A549 (cell line): ENCODE measurements at regions not wholly inside any gene's neighbourhood (a gene's known extent, or its start where the extent isn't known, plus 50 kb on each side); places are given as distances from the start of the nearest gene placed in this dataset.
A peak's percentile ranks its signal among the peaks of the same experiment; 100 is the strongest.

Experiments
- ATAC-seq, 2 experiments: fragments of 200-7000 bp in 1 of 2; fragments of >200 bp in 1 of 2; cut with Nextera tagmentation in 1 of 2; cut with Tn5 transposase in 1 of 2; 3 replicates each; pipeline versions ENCODE4 v1.8.0 to v1.9.1; 2018 to 2020; ENCODE audit warnings: mild to moderate bottlenecking in 1 of 2, moderate library complexity in 1 of 2
- CTCF ChIA-PET: fragments of 300-600 bp; sonication (Branson Sonifier 250); formaldehyde crosslinking; extraction: SDS; loops from one replicate; lab custom pipeline; 2021; ENCODE audit warnings: antibody characterized with exemption, inconsistent platforms; lab: Yijun Ruan, JAX
- POLR2A ChIA-PET: fragments of 350-600 bp; formaldehyde crosslinking; extraction: SDS; loops from one replicate; lab custom pipeline; 2021; ENCODE audit warnings: antibody characterized with exemption, inconsistent platforms; lab: Yijun Ruan, JAX
- DNase-seq, 2 experiments: peaks; one replicate each; pipeline versions ENCODE4 v3.0.0 to v3.0.0-alpha.2; 2011 to 2016; ENCODE audit warnings: low read depth in 1 of 2, low spot score in 1 of 2
- FAIRE-seq: peaks from 2 replicates; lab custom pipeline; 2011; peaks lifted over from hg19 to GRCh38; lab: Jason Lieb, UNC
- H3K27ac ChIP-seq, 2 experiments: fragments of >200 bp; sonication (Bioruptor Twin); formaldehyde crosslinking; 3 replicates each; pipeline ENCODE4 v1.5.1; 2016 to 2017
- H3K4me1 ChIP-seq: fragments of >200 bp; sonication (Bioruptor Twin); formaldehyde crosslinking; 3 replicates; pipeline ENCODE4 v1.6.1; 2016
- H3K4me2 ChIP-seq: fragments of >200 bp; sonication (Bioruptor Twin); formaldehyde crosslinking; 3 replicates; pipeline ENCODE4 v1.6.1; 2016
- H3K4me3 ChIP-seq: fragments of >200 bp; sonication (Bioruptor Twin); formaldehyde crosslinking; 3 replicates; pipeline ENCODE4 v1.5.1; 2016
- H3K9me3 ChIP-seq: fragments of >200 bp; sonication (Bioruptor Twin); formaldehyde crosslinking; 3 replicates; pipeline ENCODE4 v1.6.1; 2016
- CBX2 ChIP-seq: fragments of 200-600 bp; sonication (generic); IDR thresholded peaks from 2 replicates; pipeline ENCODE4 v1.6.1; 2016; ENCODE audit warnings: low read depth, mild to moderate bottlenecking, borderline replicate concordance
- CHD2 ChIP-seq: fragments of 150-350 bp; IDR thresholded peaks from 2 replicates; pipeline ENCODE4 v1.6.1; 2014; ENCODE audit warnings: low read length; ENCODE audit not compliant: partially characterized antibody
- EHMT2 ChIP-seq: fragments of 200-600 bp; sonication (generic); IDR thresholded peaks from 2 replicates; pipeline ENCODE4 v1.6.1; 2016; ENCODE audit warnings: antibody characterized with exemption, low read depth, mild to moderate bottlenecking, moderate library complexity
- ESRRA ChIP-seq: fragments of 150-350 bp; IDR thresholded peaks from 2 replicates; pipeline ENCODE4 v1.6.1; 2014; ENCODE audit warnings: mild to moderate bottlenecking, low read length, borderline replicate concordance
- FOSL2 ChIP-seq, 2 experiments: fragments of 450-650 bp in 1 of 2; fragments of >200 bp in 1 of 2; sonication (Bioruptor Twin) in 1 of 2; formaldehyde crosslinking; IDR thresholded peaks; 2 replicates each; pipeline versions ENCODE4 v1.5.0 to v1.6.1; 2016 to 2020; ENCODE audit warnings: mild to moderate bottlenecking in 1 of 2, moderate library complexity in 1 of 2
- HOXB13 ChIP-seq: fragments of 250-450 bp; sonication (Bioruptor Pico); IDR thresholded peaks from 2 replicates; pipeline ENCODE4 v1.5.0; 2020; ENCODE audit warnings: low read depth, mild to moderate bottlenecking, moderate library complexity
- HOXB5 ChIP-seq: fragments of 250-450 bp; sonication (Bioruptor Pico); IDR thresholded peaks from 2 replicates; pipeline ENCODE4 v1.5.0; 2020; ENCODE audit warnings: mild to moderate bottlenecking, moderate library complexity
- MAFK ChIP-seq: fragments of 450-650 bp; IDR thresholded peaks from 2 replicates; pipeline ENCODE4 v1.6.1; 2014; ENCODE audit not compliant: partially characterized antibody
- PHF8 ChIP-seq: fragments of 200-600 bp; sonication (generic); IDR thresholded peaks from 2 replicates; pipeline ENCODE4 v1.6.1; 2016; ENCODE audit warnings: low read depth, mild to moderate bottlenecking, antibody characterized with exemption, moderate library complexity, borderline replicate concordance
- POLR2AphosphoS2 ChIP-seq: conservative IDR thresholded peaks from 2 replicates; pipeline ENCODE4 v1.6.1; 2012; ENCODE audit warnings: low read length, improper control_type of control experiment, inconsistent platforms
- RAD21 ChIP-seq, 2 experiments: fragments of >200 bp in 1 of 2; sonication (Bioruptor Twin) in 1 of 2; formaldehyde crosslinking in 1 of 2; IDR thresholded peaks in 1 of 2; conservative IDR thresholded peaks in 1 of 2; 2 replicates in 1 of 2; 3 replicates in 1 of 2; pipeline ENCODE4 v1.6.1; 2012 to 2018; ENCODE audit warnings: inconsistent platforms in 1 of 2
- RARB ChIP-seq: fragments of 250-450 bp; sonication (Bioruptor Pico); IDR thresholded peaks from 2 replicates; pipeline ENCODE4 v1.8.0; 2021; ENCODE audit warnings: mild to moderate bottlenecking, moderate library complexity
- RCOR1 ChIP-seq: fragments of 150-350 bp; IDR thresholded peaks from 2 replicates; pipeline ENCODE4 v1.6.1; 2014; ENCODE audit warnings: antibody characterized with exemption, low read length, low read depth
- RFX5 ChIP-seq: fragments of 450-650 bp; IDR thresholded peaks from 2 replicates; pipeline ENCODE4 v1.7.1; 2014; ENCODE audit warnings: antibody characterized with exemption, mild to moderate bottlenecking, moderate library complexity
- SREBF2 ChIP-seq: fragments of 450-650 bp; IDR thresholded peaks from 2 replicates; pipeline ENCODE4 v1.6.1; 2014; ENCODE audit warnings: mild to moderate bottlenecking, moderate library complexity
- ZFP36 ChIP-seq: fragments of 450-650 bp; IDR thresholded peaks from 2 replicates; pipeline ENCODE4 v1.6.1; 2014; ENCODE audit warnings: borderline replicate concordance; ENCODE audit not compliant: partially characterized antibody
- WGBS: methylation state at CpG from one replicate; pipeline ENCODE4 v1.1.6; 2017; ENCODE audit errors: missing lambda C conversion rate; 5-methylcytosine and 5-hydroxymethylcytosine counted together
- TF ChIP-seq, protein P1 (sequence below): fragments of 250-450 bp; sonication (Bioruptor Pico); IDR thresholded peaks from 2 replicates; pipeline ENCODE4 v1.5.0; 2020; ENCODE audit warnings: low read depth, mild to moderate bottlenecking, moderate library complexity
- TF ChIP-seq, protein P2 (sequence below): IDR thresholded peaks from 2 replicates; pipeline ENCODE4 v1.6.1; 2012; ENCODE audit warnings: low read depth, borderline replicate concordance
- TF ChIP-seq, protein P3 (sequence below): fragments of 450-650 bp; IDR thresholded peaks from 2 replicates; pipeline ENCODE4 v1.6.1; 2014; ENCODE audit warnings: antibody characterized with exemption

DNA sequence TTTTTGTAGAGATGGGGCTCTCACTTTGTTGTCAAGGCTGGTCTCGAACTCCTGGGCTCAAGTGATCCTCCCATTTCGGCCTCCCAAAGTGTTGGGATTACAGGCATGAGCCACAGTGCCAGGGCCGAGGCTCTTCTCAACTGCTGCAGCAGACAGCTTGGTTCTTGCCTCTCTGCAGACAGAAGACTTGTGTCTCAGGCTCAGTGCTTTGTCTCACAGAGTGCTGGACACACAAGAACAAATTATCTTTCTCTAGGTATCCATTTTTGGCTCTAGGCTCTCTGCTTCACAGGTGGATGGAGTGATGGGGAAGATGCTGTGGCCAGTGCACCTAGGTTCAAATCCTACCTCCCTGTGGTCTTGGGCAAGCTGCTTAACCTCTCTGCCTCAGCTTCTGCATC lies 80.8 kb upstream of the RNU2-1 start:
- H3K4me1 ChIP-seq, result no peaks in the 10 kb centered on the region; the same call in 1 of the 3 replicates
- H3K27ac ChIP-seq, result no peak overlapping the region
- POLR2A ChIA-PET, result interaction anchor here (0.7 to 3.1 kb wide), 9 partner anchors 9 to 316 kb away, joined by 3 to 52 read pairs (median 24); partner anchors contain the start of genes NBR1, RPL27 and TMEM106A
- H3K9me3 ChIP-seq, result peaks cover 6% of the 10 kb centered on the region
- no peak for DNase-seq
- no peak overlapping the region for H3K4me3 ChIP-seq
- WGBS, result 83% methylated on average over 3 of the region's 3 CpGs
- no peak for FAIRE-seq
- CTCF ChIA-PET, result interaction anchor here (0.6 to 2.3 kb wide), 6 partner anchors 101 to 635 kb away, joined by 3 to 8 read pairs (median 4); partner anchors contain the start of gene TMEM106A
- ATAC-seq, result no peak
- no peak overlapping the region for H3K4me2 ChIP-seq
- TF ChIP-seq, protein P1, sequence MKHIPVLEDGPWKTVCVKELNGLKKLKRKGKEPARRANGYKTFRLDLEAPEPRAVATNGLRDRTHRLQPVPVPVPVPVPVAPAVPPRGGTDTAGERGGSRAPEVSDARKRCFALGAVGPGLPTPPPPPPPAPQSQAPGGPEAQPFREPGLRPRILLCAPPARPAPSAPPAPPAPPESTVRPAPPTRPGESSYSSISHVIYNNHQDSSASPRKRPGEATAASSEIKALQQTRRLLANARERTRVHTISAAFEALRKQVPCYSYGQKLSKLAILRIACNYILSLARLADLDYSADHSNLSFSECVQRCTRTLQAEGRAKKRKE (CRISPR knock-in tag), result no peak
- no peak for TF ChIP-seq SREBF2

DNA sequence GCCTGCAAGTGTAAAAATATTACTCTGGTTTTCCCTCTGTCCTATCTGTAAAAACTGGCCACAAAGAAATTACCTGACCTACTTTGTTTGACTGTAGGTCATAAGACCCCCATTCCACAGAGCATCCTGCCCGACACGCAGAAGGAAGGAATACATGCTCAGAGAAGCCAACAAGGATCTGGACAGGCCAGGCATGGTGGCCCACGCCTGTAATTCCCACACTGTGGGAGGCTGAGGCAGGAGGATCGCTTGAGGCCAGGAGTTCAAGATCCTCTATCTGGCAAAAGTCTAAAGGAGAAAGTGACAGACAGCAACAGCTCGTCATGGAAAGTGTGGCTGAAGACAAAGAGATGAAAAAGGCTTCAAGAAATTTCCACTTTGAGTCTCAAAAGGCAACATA lies 78.2 kb upstream of the RNU2-1 start:
- TF ChIP-seq RFX5 (no peak), ESRRA (no peak)
- FAIRE-seq (no peak), ATAC-seq (no peak), DNase-seq (no peak)
- Histone ChIP-seq H3K4me2 (no peak overlapping the region), H3K9me3 (no peaks in the 10 kb centered on the region), H3K4me1 (no peaks in the 10 kb centered on the region; the same call in 1 of the 3 replicates), H3K4me3 (no peak overlapping the region), H3K27ac (no peak overlapping the region)
- ChIA-PET POLR2A (no interaction called here), CTCF (no interaction called here)
- 87% methylated on average over 5 of the region's 5 CpGs for WGBS

DNA sequence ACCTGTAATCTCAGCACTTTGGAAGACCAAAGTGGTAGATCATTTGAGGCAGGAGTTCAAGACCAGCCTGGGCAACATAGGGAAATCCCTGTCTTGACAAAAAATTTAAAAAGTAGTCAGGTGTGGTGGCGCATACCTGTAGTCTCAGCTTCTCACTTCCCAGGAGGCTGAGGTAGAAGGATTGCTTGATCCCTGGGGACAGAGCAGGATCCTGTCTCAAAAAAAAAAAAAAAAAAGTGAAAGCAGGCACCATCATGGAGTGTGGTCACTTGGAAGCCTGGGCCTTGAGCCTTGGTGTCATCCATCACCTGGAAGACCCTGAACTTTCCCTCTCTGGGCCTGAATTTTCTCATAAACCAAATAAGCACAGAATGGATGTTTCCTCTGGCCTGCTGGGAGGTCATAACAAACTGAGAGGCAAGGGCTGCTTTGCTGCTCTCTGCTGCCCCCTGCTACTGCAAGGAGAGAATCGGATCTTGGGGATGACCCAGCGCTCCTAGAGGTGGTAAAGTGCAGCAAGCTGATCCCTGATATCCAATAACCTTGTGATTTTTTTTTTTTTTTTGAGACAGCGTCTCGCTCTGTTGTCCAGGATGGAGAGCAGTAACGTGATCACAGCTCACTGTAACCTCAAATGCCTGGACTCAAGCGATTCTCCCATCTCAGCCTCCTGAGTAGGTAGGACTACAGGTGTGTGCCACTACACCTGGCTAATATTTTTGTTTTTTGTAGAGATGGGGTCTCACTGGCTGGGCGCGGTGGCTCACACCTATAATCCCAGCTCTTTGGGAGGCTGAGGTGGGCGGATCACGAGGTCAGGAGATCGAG lies 75.9 kb upstream of the RNU2-1 start:
- WGBS, result 21% methylated on average over 12 of the region's 12 CpGs
- H3K4me2 ChIP-seq, result no peak overlapping the region
- DNase-seq (peak in 1 of 2 experiments; percentile 58), FAIRE-seq (peak; percentile 32), ATAC-seq (no peak)
- TF ChIP-seq HOXB13 (CRISPR knock-in tag) (no peak), ZFP36 (no peak), PHF8 (no peak), CHD2 (no peak), EHMT2 (no peak), RCOR1 (no peak), RARB (CRISPR knock-in tag) (no peak), HOXB5 (CRISPR knock-in tag) (no peak), CBX2 (no peak), MAFK (no peak), RAD21 (conservative IDR thresholded peaks at IDR 0.05 in 1 of 2, IDR thresholded peaks at IDR 0.05 in 1 of 2) (no peak), FOSL2 (IDR thresholded peaks at IDR 0.05) (no peak), FOSL2 (CRISPR knock-in tag; IDR thresholded peaks at IDR 0.05) (no peak), POLR2AphosphoS2 (no peak)
- TF ChIP-seq, protein P2, sequence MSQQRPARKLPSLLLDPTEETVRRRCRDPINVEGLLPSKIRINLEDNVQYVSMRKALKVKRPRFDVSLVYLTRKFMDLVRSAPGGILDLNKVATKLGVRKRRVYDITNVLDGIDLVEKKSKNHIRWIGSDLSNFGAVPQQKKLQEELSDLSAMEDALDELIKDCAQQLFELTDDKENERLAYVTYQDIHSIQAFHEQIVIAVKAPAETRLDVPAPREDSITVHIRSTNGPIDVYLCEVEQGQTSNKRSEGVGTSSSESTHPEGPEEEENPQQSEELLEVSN, result no peak
- TF ChIP-seq, protein P3, sequence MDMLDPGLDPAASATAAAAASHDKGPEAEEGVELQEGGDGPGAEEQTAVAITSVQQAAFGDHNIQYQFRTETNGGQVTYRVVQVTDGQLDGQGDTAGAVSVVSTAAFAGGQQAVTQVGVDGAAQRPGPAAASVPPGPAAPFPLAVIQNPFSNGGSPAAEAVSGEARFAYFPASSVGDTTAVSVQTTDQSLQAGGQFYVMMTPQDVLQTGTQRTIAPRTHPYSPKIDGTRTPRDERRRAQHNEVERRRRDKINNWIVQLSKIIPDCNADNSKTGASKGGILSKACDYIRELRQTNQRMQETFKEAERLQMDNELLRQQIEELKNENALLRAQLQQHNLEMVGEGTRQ, result no peak
- no peak overlapping the region for H3K4me3 ChIP-seq
- H3K27ac ChIP-seq, result no peak overlapping the region; a peak in 1 of 6 replicates
- ChIA-PET CTCF (interaction anchor here (0.6 to 2.4 kb wide), 30 partner anchors 9 to 533 kb away, joined by 3 to 13 read pairs (median 4); partner anchors contain the start of genes BRCA1, NBR1 and TMEM106A), POLR2A (interaction anchor here (0.8 to 1.2 kb wide), 3 partner anchors 51 to 285 kb away, joined by 4 to 5 read pairs (median 5); no protein-coding TSS in a partner anchor)
- no peaks in the 10 kb centered on the region for H3K9me3 ChIP-seq
- no peaks in the 10 kb centered on the region; the same call in 1 of the 3 replicates for H3K4me1 ChIP-seq
